GM21447 (cell line): ENCODE measurements at regions not wholly inside any gene's neighbourhood (a gene's known extent, or its start where the extent isn't known, plus 50 kb on each side); places are given as distances from the start of the nearest gene placed in this dataset.
"Not testable (repeated sequence)": the region's sequence is repeated elsewhere in the genome, so short reads cannot be mapped to it uniquely, and the experiment has no call there.

Experiments used
- ATAC-seq: cut with Tn5 transposase; IDR thresholded peaks from one replicate; pipeline ENCODE4 v1.9.1; 2021; ENCODE audit not compliant: unreplicated experiment

GRCh38 chr6:119442776-119443184, 93.2 kb upstream of the MAN1A1 start:
- ATAC-seq, result peak; percentile 49

GRCh38 chr6:119440953-119441352, 91.4 kb upstream of the MAN1A1 start:
- no peak for ATAC-seq

DNA sequence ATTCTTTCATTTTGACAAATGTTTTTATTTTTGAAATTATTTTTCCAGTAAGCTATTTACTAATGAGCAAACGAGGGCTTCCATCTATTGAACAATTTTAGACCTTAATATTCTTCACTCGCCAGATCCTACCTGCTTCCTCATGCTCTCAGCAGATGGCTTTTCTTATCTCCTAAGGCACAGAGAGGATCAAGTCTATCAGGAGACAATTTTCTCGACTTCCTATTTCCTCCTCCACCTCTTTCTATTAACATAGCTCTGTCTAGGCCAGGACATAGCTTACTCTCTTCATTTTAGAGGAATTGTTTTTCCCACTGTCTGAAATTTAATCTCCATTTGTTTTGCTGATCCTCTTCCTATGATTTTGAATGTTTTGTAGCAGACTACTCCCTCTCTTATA, 87.0 kb upstream of the MAN1A1 start:
- no peak for ATAC-seq

DNA sequence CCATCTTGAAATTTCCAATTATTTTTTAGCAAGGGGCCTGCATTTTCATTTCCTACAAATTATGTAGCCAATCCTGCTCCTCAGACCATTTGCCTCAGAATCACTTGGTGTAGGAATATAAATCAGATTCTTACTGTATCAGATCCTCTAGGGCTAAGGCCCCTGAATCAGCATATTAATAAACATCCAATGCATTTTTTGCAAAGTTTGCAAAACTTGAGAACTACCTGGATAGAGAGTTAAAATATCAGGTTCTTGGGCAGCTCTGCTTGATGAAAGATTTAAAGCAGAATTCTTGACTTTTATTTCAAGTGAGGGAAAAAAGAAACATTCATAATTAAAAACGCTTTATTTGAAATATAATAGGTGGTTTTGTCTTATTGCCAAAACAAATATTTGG, 82.2 kb upstream of the MAN1A1 start:
- no peak for ATAC-seq

DNA sequence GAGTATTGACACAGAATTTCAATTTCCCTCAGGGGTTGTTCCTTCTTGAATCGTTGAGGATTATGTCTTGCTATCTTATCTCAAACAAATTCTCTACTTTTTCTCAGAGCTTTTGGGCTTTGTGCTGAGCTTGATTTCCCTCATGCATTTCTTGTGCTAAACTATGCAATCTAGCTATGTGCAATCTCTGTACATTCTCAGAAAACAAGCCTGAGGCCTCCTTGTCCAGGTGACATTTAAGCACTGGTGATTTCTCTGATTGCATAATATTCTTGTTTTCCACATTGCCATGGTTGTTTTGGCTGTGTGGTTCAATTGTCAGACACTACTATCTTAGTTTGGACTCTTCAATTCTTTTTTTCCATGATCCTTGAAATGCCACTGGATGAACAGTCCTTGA, 81.2 kb upstream of the MAN1A1 start:
- no peak for ATAC-seq

GRCh38 chr6:119428633-119429032, 79.1 kb upstream of the MAN1A1 start:
- no peak for ATAC-seq

DNA sequence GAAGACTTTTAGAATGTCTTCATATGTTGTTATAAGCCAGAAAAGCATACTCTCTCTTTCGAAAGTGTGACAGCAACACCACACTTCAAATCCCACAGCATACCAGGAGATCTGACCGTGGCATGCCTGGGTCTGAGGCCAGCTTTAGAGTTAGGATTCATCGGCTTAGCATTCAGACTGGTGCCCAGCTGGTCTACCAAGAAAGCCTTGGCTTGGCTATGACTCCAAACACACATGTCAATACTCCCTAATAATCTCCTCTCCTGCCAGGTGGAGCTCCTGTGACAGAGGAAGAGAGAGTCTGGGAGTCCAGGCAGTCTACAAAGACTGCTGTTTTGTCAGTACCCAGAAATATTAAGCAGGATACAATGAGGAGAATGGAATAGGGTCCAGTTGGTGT, 77.1 kb upstream of the MAN1A1 start:
- no peak for ATAC-seq

DNA sequence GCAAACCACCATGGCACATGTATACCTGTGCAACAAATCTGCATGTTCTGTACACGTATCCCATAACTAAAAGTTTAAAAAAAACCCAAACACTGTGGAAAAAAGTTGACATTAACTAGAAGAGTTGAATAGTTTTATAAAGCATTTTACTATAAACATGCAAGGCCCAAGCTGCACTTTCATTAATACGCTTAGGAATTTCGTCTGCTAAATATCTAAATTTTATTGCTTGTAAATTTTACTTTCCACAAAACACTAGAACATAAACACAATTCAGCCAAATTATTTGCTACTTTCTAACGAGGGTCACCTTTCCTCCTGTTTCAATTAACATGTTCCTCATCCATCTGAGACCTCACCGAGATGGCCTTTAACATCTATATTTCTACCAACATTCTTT, 74.4 kb upstream of the MAN1A1 start:
- ATAC-seq, result no peak

GRCh38 chr6:119418084-119418483, 68.5 kb upstream of the MAN1A1 start:
- not testable (repeated sequence) for ATAC-seq

- no peak for ATAC-seq
Measured at GRCh38 chr6:119407156-119407555, 57.6 kb upstream of the MAN1A1 start.

- ATAC-seq, result not testable (repeated sequence)
Measured at GRCh38 chr6:119405114-119405513, 55.6 kb upstream of the MAN1A1 start.
